Left cardiac atrium (tissue), 4 donors: ENCODE measurements at regions not wholly inside any gene's neighbourhood (a gene's known extent, or its start where the extent isn't known, plus 50 kb on each side); places are given as distances from the start of the nearest gene placed in this dataset.
A peak's percentile ranks its signal among the peaks of the same experiment; 100 is the strongest.

ENCODE experiments used
- ATAC-seq, 2 donors: fragments of 200-7000 bp; cut with Tn5 transposase; one replicate each; pipeline ENCODE4 v1.9.1; 2020; ENCODE audit warnings: mild to moderate bottlenecking in 2 of 2, moderate library complexity in 2 of 2
- DNase-seq: peaks from one replicate; pipeline ENCODE4 v3.0.0-alpha.2; 2020
- intact Hi-C, 2 donors: fragments of 100-400 bp; cut with DNase I; formaldehyde crosslinking; loops; one replicate each; pipeline versions ENCODE4 v1.14.1 to v1.15.1; 2022 to 2023
- donor health status: DM: no; HTN: yes; CAD: no.
- donor health status: DM: no; HTN: yes; CAD: no; lungs with severe emphysema.
- donor health status: DM: yes; HTN: yes; CAD: no.
- donor health status: Dilated cardiomyopathy.

DNA sequence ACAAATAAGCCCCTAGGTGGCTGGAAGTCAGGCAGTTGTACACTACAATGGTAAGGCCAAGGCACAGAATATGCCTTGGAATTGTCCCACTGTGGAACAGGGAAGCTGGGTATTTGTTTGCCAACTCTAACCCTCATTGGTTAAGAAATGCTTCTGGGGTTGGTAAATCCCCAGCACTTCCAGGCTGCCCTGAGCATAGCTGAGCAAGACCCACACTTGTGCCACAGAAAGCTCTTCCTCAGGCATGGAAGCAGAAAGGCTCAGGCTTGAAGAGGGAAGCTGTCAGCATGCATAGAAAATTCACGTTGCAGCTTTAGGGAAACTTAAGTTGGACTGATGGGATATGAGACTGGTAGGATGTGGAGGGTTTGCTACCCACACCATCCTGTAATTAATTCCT lies 86.9 kb upstream of the PLCL2 start:
- ATAC-seq (no peak), DNase-seq (no peak)
- intact Hi-C loops, result no loop called here

DNA sequence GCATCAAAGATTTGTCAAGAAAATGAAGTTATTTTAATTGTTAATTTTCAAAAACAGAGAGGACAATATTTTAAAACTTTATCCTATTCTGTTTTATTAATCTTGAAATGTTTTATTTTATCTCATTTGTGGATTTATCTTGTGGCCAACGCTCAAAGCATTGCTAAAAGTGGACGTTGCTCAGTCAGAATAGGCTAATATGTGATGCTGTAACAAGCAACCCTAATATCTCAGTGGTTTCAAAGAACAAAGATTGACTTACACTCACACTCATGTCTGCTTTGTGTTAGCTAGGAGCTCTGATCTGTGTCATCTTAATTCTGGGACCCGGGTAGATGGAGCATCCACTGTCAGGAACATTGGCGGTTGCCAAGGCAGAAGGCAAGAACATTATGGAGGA lies 86.0 kb upstream of the PLCL2 start:
- DNase-seq (no peak), ATAC-seq (no peak)

DNA sequence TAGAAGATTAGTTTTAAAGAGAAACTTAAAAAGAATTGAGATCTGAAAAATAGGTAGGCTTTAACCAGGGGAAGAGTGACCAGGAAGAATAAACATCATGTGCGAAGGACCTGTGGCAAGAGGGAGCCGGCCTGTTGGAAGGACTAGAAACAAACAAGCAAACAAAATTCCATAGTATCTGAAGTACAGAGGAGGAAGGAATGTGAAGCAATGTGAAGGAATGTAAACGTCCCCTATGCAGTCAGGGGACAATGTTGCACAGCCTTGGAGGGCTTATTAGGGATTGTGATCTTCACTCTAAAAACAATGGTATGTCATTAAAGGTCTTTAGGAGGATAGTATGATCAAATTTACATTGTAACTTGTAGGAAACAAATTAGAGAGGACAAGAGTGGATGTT lies 84.4 kb upstream of the PLCL2 start:
- DNase-seq (no peak), ATAC-seq (no peak)
- intact Hi-C loops, result no loop called here

More for the DNA sequence above, 86.0 kb upstream of the PLCL2 start:
- intact Hi-C loops, result no loop called here

DNA sequence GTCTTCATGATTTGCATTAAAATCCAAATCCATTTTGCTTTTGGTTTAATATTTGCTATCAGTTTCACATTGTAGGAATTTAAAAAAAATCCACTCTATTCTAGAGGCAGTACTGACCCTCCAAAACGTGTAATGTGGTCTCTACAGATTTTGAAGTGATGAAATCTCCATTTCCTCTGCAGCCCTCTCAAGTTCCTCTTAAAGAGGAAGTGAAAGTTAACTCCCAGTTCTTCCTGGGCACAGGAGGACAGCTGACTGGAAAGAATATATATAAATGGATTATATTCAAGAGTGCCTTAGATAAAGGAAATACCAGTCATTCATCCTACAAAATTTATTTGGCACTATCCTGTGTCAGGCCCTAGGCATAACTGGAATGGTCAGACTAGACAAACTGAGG lies 83.5 kb upstream of the PLCL2 start:
- ATAC-seq, result peak; percentile 27 to 62

DNA sequence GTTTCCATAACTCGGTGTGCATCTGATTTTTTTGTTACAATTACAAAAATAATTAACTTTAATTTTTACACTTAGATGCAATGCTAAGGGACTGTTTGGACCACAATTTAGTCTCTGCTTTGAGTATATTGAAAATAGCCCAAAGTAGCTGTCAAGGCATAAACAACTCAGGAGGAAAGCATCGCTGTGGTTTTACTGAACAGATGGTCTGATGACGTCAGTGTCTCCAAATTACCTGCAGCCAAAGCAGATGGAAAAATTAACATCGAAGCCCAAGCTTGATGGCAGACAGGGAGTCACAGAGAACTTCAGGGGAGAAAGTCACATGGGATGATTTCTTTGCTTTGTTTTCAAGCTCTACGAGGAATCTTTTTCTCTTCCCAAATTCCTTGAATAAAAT lies 83.1 kb upstream of the PLCL2 start:
- intact Hi-C loops, result no loop called here
- ATAC-seq, result no peak
- no peak for DNase-seq

More for the DNA sequence above, 83.5 kb upstream of the PLCL2 start:
- no peak for DNase-seq
- intact Hi-C loops, result no loop called here

DNA sequence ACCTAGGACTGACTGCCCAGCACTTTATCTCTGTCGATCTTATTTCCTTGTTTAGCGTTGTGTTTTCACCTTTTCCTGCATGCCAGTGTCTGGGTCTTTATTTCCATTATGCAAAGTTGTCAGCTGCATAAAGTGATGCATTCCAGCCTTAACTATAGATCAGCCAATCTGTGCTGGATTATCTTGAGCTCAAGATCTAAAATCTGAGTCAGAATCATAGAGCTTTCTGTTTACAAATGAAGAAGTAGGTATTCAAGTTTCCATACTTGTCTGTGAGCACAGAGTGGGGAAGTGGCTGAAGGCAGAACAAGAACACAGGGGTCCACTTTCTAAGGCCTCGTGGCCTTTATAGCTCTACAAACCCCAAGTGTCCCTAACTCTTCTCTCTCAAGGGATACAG lies 82.4 kb upstream of the PLCL2 start:
- DNase-seq, result no peak
- intact Hi-C loops, result no loop called here
- no peak for ATAC-seq

DNA sequence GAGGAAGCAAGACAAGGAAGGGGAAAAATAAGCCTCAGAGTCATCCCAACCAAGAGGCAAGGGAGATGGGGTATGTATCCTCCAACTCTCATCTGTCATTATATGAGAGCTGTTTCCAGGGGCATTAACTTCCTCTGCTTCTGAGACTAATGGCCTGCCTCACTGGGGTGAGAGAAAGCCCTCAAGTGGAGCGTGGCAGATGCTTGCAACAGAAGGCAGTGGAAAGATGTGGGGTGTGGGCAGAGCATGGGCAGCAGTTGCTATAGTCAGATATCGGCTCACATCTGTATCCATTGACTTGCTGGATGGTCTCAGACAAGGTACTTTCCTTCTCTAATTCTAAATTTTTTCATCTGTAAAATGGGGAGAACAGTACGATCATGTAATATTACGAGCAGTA lies 81.7 kb upstream of the PLCL2 start:
- no peak for DNase-seq
- intact Hi-C loops, result no loop called here
- ATAC-seq, result no peak

DNA sequence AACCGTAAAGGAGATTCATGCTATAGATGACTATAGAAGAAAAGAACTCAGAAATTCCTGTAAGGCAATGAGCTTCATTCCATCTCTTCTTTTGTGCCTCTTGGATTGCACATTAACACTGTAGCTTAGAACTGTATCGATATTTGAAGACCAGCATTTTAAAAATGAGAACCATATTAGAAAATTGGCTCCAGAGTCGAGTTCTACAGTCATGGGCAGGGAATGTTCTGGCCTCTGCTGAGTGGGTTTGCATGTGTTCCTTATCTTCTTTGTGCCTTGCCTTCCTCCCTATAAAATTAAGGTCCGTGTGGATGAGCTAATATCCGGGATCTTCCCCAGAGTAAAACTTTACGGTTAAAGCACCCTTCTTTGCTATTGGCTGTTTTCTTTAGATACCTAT lies 77.4 kb upstream of the PLCL2 start:
- intact Hi-C loops, result no loop called here
- peak in 1 of 2 donors; percentile 80 for ATAC-seq
- DNase-seq, result no peak

DNA sequence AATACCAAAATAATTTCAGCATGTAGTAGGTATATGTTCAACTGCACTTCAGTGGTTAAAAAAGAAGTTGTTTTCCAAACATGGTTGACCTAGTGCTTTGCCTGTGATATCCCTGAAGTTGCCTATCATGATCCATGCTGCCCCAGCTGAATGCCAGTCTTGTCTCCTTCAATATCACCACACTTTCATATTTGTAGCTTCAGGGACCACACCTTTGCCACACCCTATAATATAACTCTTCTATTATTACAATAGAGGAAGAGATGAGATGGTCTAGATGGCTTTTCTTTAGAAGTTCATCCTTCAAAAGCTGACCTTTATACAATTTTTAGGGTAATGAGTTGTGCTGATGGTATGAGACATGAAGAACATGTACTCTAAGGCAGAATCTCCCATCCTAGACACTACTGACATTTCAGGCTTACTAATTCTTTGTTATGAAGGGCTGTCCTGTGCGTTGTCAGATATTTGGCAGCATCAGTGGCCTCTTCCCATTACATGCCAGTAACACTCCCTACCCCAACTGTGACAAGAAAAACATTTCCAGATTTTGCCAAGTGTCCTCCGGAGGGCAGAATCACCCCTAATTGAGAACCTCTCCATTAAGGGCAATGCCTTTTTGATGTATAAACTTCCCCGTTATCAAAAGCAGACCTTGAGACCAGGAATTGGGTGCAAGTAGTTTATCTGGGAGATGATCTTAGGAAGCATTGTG lies 76.2 kb upstream of the PLCL2 start:
- intact Hi-C loops, result no loop called here
- DNase-seq, result no peak
- peak; percentile 59 to 79 for ATAC-seq

DNA sequence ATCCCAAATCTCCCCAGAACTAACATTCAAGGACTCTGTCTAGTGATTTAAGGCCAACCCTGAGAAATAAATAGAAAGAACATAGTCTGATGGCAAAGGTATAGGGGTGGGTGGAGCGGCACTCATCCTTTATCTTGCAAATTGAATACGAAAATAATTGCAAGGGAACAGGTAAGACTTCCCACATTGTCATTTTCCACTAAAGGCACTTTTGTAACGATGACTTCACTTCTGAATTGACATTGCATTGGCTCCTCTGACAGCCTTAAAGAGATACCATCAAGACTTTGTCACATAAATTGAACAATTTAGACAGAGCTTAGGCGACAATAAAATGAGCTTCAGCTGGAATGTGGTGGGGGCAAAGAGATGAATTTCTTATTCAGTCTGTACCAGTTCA lies 75.3 kb upstream of the PLCL2 start:
- intact Hi-C loops, result no loop called here
- ATAC-seq (no peak), DNase-seq (no peak)

DNA sequence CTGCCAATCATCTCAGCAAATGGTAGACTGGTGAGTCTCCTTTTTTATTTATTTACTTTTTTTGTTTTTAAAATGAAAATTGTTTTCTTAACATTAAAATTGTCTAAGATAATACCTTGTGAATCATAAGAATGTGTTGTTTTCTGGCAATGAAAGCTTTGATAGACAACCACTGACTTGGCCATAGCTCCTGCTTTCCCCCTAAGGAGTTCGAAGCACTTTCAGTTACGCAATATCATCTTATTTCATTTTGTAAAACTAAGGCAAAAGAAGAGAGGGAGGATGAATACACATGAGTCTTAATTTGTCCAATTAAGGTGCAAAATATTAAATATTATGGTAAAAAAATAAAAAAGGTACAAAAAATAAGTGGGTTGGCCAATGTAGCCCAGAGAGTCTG lies 74.8 kb upstream of the PLCL2 start:
- ATAC-seq (no peak), DNase-seq (no peak)
- intact Hi-C loops, result no loop called here

DNA sequence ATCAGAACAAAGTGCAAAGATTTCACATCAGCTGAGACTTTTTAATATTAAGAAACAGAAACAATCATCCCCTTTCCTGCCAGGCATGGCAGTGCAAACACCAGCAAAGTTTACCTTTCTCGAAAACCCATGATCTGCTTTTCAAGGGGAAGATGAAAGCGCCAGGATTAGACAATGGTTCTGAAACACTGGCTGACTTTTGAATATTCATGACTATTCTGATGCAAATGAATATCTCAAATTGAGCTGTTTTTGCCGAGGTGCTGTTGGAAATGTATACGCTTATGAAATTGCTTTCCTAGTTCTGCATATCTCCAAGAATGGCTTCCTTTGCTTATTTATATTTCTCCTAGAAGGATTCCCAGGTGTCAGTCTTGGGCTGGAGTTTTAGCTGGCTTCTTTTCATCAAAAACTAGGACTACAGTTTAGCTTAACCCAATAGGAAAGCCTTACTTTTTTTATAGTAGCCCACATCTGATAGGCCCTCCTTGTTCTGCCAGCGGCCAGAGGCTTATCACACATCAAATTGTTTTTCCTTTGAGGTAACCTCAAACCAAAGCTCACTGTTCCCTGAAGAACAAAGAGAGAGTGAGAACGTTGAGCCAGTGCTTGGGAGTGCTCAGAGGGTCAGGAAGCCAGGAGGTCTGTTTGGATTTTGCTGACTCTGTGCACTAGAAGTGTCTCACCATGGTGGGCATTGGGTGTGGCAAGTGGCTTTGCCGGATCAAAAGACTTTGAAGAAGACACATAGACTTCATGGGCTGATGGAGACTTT lies 74.0 kb upstream of the PLCL2 start:
- intact Hi-C loops, result no loop called here
- DNase-seq (no peak), ATAC-seq (no peak)

DNA sequence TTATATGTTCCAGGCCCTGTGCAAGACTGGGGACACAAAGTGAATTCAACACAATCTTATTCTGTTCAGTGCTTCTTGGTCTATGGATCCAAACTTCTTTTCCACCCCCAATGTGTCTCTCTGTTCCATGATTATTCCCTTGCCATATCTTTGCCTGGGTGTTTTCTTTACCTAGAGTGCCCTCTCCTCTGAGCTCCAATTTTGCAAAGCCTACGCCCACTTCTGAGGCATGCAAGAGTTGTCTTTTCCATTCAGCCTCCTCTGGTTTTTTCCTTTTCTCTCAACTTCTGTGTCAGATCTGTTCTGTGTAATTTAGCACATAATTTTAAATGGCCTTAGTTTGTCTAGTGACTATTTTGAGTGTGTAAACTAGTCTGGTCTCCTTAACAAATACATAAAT lies 72.8 kb upstream of the PLCL2 start:
- intact Hi-C loops, result no loop called here
- ATAC-seq, result no peak

DNA sequence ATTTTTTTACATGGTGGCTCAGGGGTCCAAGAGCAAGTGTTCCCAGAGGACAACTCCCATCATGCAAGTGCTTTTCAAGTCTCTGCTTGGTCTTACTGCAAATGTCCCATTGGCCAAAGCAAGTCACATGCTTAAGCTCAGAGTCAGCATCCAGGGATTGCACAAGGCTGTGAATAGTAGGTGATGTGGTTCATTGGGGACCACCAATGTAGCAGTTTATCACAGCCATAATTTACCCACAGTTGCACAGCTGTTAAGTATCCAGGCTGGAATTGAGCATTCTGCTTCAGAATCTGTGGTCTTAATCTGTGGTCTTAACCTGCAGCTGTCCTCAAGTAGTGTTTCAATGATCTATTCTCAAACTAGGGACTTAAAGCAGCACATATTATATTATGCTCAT lies 71.4 kb upstream of the PLCL2 start:
- intact Hi-C loops, result no loop called here

More for the DNA sequence above, 72.8 kb upstream of the PLCL2 start:
- DNase-seq, result no peak

DNA sequence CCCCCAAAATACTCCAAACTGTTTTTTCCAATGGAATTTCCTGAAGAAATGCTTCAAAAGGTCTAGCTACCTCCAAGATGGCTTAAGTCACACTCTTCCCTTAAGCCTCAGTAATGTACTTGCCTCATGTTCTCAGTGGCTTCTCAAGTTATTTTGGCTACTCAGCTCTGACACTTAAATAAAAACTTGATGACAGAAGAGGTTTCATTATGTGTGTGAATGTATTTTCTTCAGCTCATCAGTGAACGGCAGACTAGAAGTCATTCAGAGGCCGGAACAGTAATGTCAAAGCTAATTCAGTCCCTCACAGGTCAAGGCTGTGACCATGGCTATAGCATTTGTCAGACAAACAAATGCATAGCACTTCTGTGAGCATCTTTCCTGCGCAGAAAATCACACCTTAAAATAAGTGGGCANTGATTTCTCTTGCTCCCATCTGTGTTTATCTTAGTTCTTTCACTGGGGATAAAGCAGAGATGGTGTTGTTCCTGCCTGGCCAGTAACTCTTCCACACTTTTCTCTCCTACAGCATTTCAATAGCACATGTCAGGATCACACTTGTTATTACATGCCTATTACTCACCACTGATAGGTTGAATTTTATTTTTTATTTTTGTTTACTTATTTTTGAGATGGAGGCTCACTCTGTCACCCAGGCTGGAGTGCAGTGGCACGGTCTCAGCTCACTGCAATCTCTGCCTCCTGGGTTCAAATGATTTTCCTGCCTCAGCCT lies 68.5 kb upstream of the PLCL2 start:
- ATAC-seq (peak in 1 of 2 donors; percentile 37), DNase-seq (no peak)
- intact Hi-C loops, result no loop called here

More for the DNA sequence above, 71.4 kb upstream of the PLCL2 start:
- no peak for ATAC-seq
- no peak for DNase-seq

DNA sequence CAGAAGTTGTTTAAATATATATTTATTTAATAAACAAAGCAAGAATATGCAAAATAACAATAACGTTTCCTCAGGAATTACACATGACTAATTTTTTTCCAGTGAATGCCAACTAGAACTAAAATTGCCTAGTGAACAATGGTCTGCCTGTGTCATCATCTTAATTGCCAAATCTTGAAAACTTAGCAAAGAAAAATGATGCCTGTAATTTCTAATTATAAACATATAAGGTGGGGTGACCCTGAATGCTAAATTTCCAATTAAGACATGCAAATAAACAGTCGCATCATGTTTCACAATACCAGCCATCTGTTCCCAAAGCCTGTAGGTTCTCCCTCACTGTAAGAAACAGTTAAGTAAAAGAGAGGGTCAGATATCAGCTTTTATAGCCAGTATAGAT lies 67.6 kb upstream of the PLCL2 start:
- no peak for ATAC-seq
- intact Hi-C loops, result no loop called here
- no peak for DNase-seq

DNA sequence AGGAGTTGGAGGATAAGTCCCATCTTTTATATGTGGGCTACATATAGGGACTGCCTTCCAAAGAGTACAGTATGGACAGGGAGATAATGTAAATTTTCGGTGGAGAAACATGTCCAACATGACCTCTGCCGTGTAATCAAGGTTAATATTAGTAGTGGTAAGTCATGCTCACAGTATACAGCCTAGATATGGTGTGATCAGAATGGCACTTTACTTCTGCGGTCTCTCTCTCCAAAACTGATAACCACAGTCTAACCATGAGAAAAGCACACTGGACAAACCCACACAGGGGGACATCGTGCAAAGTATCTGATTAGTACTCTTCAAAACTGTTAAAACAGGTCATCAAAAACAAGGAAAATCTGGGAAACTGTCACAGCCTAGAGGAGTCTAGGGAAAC lies 66.6 kb upstream of the PLCL2 start:
- intact Hi-C loops, result no loop called here
- ATAC-seq, result no peak
- no peak for DNase-seq

DNA sequence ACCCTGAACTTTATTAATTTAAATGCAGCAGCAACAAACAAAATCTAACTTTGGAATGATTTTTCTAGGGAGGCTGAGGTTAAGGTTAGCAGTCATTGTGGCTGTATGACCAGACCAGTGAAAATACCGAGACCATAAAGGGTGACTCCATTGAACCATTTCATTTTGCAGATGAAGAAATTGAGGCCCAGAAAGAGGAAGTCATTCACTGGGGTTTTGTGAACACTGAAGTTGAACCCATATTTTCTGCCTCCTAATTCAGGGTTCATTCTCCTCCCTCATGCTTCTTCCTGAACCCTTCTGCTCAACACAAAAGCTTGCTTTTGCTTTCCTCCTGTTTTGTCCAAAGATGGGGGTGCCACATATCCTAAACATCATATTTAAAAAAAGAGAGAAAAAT lies 65.8 kb upstream of the PLCL2 start:
- no peak for ATAC-seq
- DNase-seq, result no peak
- intact Hi-C loops, result no loop called here

DNA sequence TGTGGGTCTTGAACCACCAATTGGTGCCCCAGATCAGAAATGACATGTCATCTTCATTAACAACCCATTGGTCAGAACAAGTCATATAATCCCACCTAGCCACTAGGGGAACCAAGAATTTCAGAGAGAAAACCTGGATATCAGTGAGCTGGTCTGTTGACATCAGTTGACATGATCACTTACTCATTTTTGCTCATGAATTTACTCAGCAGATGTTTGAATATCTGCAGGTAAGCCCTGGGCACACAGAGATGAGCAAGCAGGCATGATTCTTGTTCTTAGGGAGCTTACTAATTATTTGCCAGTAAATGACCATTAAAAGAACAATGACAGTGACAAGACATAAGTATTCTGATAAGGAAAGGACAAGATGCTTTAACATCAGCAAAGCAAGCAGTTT lies 64.3 kb upstream of the PLCL2 start:
- intact Hi-C loops, result no loop called here
- DNase-seq (no peak), ATAC-seq (no peak)

DNA sequence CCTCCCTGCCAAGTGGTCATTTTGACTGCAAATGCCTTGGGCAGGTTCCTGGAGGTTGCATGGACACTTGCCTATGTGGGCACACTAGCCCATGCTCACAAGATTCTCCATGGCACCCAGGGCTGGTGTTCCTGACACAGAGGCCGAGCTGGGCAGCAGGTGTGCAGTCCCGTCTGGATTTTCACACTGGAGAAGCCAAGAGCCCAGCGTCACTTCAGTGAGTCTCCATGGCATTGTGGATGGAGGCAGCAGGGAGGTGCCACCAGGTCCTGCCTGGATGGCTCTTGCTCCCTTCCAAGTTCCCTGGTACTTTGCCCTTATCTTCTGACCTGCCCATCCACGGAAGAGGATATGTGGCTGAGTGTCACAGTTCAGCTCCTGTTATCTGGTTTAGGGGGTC lies 63.7 kb upstream of the PLCL2 start:
- DNase-seq (no peak), ATAC-seq (no peak)
- intact Hi-C loops, result no loop called here
